Esophagus squamous epithelium (tissue), 4 donors: ENCODE measurements at regions not wholly inside any gene's neighbourhood (a gene's known extent, or its start where the extent isn't known, plus 50 kb on each side); places are given as distances from the start of the nearest gene placed in this dataset.

Source experiments
- CTCF ChIP-seq, 6 experiments: fragments of 450-650 bp in 4 of 6; fragments of 200-600 bp in 2 of 6; sonication (generic) in 2 of 6; IDR thresholded peaks; one replicate each; pipeline ENCODE4 v1.5.1; 2016 to 2019; ENCODE audit warnings: antibody characterized with exemption in 6 of 6, mild to moderate bottlenecking in 4 of 6, moderate library complexity in 4 of 6
- POLR2A ChIP-seq, 4 donors: fragments of 450-650 bp; IDR thresholded peaks; one replicate each; pipeline ENCODE4 v1.6.1; 2017; ENCODE audit warnings: antibody characterized with exemption in 4 of 4, mild to moderate bottlenecking in 4 of 4, moderate library complexity in 3 of 4

- no peak for TF ChIP-seq POLR2A (IDR thresholded peaks at IDR 0.05)
- TF ChIP-seq CTCF (IDR thresholded peaks at IDR 0.05) = no peak
Measured at GRCh38 chr2:58419983-58420382, 178.9 kb upstream of the FANCL start.
